Amniotic epithelial cell (primary cell): ENCODE measurements at regions not wholly inside any gene's neighbourhood (a gene's known extent, or its start where the extent isn't known, plus 50 kb on each side); places are given as distances from the start of the nearest gene placed in this dataset.
"Not testable (repeated sequence)": the region's sequence is repeated elsewhere in the genome, so short reads cannot be mapped to it uniquely, and the experiment has no call there.

Source experiments
- DNase-seq: peaks from one replicate; pipeline ENCODE4 v3.0.0-alpha.2; 2010; ENCODE audit warnings: low read depth

DNA sequence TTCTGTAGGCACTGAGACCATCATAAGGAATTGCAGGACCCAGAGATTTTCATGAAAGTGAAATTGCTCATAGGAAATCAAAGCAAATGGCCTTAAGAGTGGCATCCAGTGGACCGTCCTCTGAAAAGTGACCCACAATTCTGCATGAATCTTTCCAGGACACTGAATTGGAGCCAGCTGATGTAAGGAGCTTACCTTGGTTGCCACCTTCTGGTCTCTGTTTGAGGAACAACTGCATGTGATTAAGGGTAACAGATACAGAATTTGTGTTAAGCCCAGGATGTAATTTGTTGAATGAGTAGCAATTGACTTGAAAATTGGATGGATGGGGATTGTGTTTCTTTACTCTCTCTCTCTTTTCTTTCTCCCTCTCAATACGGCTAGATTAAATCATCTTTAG, 49.9 kb upstream of the GAS1 start:
- DNase-seq = no peak

DNA sequence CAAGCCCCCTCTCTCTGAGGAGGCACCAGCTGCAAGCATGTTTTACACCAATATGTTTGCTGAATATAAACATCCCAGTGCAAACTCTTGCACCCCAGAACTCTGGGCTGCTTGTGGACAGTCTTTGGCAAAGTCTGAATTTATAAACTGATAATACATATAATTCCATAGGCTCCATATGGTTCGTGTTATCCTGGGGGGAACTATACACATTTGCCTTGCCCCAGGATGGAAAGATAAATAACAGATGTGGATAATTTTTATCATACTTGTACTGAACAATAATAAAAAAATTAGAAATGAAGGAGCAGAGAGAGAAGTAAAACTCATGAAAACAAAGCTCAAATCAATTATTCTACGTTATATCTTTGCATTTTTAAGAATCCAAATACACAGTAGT, 50.6 kb upstream of the GAS1 start:
- no peak for DNase-seq

GRCh38 chr9:87002517-87002916, 55.2 kb upstream of the GAS1 start:
- no peak for DNase-seq

GRCh38 chr9:87004016-87004415, 56.7 kb upstream of the GAS1 start:
- no peak for DNase-seq

- DNase-seq = no peak
Measured at GRCh38 chr9:87006956-87007355, 59.6 kb upstream of the GAS1 start.

- no peak for DNase-seq
Measured at GRCh38 chr9:87007711-87008366, 60.5 kb upstream of the GAS1 start.

GRCh38 chr9:87008667-87009066, 61.4 kb upstream of the GAS1 start:
- no peak for DNase-seq

GRCh38 chr9:87010626-87011025, 63.3 kb upstream of the GAS1 start:
- DNase-seq = no peak

- no peak for DNase-seq
Measured at GRCh38 chr9:87011551-87011950, 64.2 kb upstream of the GAS1 start.

- no peak for DNase-seq
Measured at GRCh38 chr9:87013490-87013889, 66.2 kb upstream of the GAS1 start.

GRCh38 chr9:87014436-87014835, 67.1 kb upstream of the GAS1 start:
- no peak for DNase-seq

GRCh38 chr9:87016681-87017080, 69.4 kb upstream of the GAS1 start:
- peak; percentile 21 for DNase-seq

- DNase-seq = no peak
Measured at GRCh38 chr9:87020169-87020950, 73.1 kb upstream of the GAS1 start.

GRCh38 chr9:87022178-87022577, 74.9 kb upstream of the GAS1 start:
- DNase-seq = peak; percentile 35

DNA sequence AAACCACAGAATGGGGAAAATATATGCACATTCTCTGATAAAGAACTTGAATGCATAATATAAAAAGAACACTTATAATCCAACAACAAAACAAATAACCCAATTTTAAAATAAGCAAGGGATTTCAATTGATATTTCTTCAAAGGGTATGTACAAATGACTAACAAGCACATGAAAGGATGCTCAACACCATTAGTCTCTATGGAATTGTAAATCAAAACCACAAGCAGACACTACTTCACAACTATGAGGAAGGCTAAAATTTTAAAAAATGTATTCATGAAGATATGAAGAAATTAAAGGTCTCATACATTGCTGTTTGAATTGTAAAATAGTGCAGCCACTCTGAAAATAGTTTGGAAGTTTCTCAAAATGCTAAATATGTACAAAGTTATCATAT, 78.9 kb upstream of the GAS1 start:
- no peak for DNase-seq

GRCh38 chr9:87028836-87029235, 81.5 kb upstream of the GAS1 start:
- not testable (repeated sequence) for DNase-seq

DNA sequence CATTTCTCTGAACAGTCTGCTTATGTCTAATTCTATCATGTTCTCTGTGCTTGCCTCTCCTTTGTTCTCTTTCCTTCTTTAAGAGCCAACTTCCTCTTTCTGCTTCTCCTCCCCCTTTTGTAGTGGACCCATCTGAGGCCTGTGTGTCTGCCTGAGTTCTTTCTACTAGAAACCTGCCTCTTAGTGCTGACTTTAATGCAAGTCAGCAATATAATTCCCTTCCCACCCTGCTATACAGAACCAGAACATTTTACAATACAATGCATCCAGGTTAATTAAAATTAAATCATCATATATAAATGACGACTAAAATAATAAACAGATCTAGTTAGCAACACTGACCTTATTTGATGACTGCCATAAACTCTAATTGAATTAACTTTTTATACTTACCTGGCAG, 82.6 kb upstream of the GAS1 start:
- DNase-seq = no peak

DNA sequence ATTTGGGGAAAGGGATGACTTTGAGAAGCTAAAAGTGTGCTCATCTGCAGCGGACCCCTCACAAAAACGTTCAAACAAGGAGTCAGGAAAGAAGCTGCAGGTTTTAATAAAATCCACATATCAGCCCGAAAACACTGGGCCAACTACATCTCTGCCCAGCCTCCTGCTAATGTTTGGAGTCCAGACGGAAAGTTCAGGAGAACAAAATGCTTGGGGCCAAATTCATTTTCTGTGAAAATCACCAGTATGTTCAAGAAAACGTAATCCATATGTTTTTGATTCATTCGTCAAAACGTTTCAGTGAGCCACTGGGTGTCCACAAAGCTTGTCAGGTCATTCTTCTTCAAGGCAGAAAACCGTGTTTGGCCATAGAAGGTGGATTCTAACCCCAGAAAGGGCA, 87.5 kb upstream of the GAS1 start:
- no peak for DNase-seq

DNA sequence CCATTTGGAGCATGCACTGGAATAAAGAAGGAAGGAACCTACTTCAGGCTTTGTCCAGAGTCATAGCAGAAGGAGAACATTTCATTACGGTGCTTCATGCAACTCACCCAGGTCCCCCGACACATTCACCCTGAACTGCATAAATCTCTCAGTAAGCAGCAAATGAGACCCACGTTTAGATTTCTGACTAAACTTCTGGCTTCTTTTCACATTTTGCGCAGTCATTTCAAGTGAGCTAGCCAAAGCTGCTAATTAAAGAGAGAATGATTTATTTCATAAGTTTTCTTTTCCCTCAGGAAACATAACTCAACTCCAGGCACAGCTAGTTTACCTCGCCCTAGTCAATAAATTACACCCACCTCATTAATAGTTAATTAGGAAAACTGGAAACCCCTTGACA, 88.6 kb upstream of the GAS1 start:
- DNase-seq = peak; percentile 32

- no peak for DNase-seq
Measured at GRCh38 chr9:87036506-87036905, 89.2 kb upstream of the GAS1 start.

- peak; percentile 99 for DNase-seq
Measured at GRCh38 chr9:87039809-87040392, 92.6 kb upstream of the GAS1 start.

DNA sequence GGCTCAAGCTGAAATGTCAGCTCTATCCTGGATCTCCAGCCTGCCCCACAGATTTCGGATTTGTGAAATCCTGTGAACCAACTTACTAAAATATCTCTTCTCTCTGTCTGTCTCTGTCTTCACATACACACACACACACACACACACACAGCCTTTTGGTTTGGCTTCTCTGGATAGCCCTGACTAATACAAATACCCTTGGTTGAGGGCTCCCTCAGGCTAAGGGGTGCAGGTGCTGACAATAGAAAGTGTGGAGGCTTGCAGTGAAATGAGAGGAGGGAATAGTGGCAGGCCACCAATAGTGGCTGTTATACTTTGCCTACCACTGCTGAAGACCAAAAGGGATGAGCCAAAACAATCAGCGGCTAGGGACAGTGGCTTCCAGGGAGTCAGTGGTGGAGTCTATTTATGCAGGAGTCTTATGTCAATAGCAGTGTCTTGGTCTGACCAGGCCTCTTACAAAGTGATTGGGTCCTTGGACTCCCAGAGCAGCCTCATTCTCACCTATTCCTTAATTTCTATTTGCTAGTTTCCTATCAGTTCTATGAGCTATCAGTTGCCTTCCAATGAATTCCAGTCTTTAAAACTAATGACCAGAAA, 93.2 kb upstream of the GAS1 start:
- DNase-seq = no peak
